Breast epithelium (tissue), 3 donors: ENCODE measurements at regions not wholly inside any gene's neighbourhood (a gene's known extent, or its start where the extent isn't known, plus 50 kb on each side); places are given as distances from the start of the nearest gene placed in this dataset.

Experiments
- CTCF ChIP-seq, 3 donors: fragments of 450-650 bp; IDR thresholded peaks; one replicate each; pipeline ENCODE4 v1.5.1; 2016 to 2017; ENCODE audit warnings: antibody characterized with exemption in 3 of 3, mild to moderate bottlenecking in 3 of 3, moderate library complexity in 3 of 3
- POLR2A ChIP-seq: fragments of 450-650 bp; IDR thresholded peaks from one replicate; pipeline ENCODE4 v1.6.1; 2016; ENCODE audit warnings: antibody characterized with exemption, mild to moderate bottlenecking, moderate library complexity
- POLR2AphosphoS5 ChIP-seq, 3 donors: sonication (generic); formaldehyde crosslinking; IDR thresholded peaks; one replicate each; pipeline ENCODE4 v1.6.1; 2017; ENCODE audit warnings: antibody characterized with exemption in 3 of 3

GRCh38 chr14:53855574-53855973, 101.1 kb downstream of the BMP4 start:
- no peak for TF ChIP-seq CTCF (IDR thresholded peaks at IDR 0.05)
- TF ChIP-seq POLR2A, result no peak
- no peak for TF ChIP-seq POLR2AphosphoS5 (IDR thresholded peaks at IDR 0.05)
